SK-N-SH (cell line): ENCODE measurements at regions not wholly inside any gene's neighbourhood (a gene's known extent, or its start where the extent isn't known, plus 50 kb on each side); places are given as distances from the start of the nearest gene placed in this dataset.
"Not testable (repeated sequence)": the region's sequence is repeated elsewhere in the genome, so short reads cannot be mapped to it uniquely, and the experiment has no call there.

Source experiments
- CTCF ChIA-PET: fragments of 300-600, 350-600 bp; formaldehyde crosslinking; extraction: SDS; loops from one replicate; lab custom pipeline; 2021; lab: Yijun Ruan, JAX
- POLR2A ChIA-PET: fragments of 350-600 bp; sonication (Branson Sonifier 250); formaldehyde crosslinking; extraction: SDS; loops from one replicate; lab custom pipeline; 2020; ENCODE audit warnings: antibody characterized with exemption, inconsistent platforms; lab: Yijun Ruan, JAX
- DNase-seq: peaks from one replicate; pipeline ENCODE4 v3.0.0; 2012
- H2AFZ ChIP-seq: fragments of 200-600 bp; sonication (generic); 2 replicates; pipeline ENCODE4 v1.8.1; 2016; ENCODE audit warnings: antibody characterized with exemption, mild to moderate bottlenecking, low read depth
- H3F3A ChIP-seq: fragments of 200-600 bp; sonication (generic); replicated peaks from 2 replicates; pipeline ENCODE3; 2016; ENCODE audit warnings: antibody characterized with exemption, mild to moderate bottlenecking; ENCODE audit not compliant: insufficient read depth
- H3K27ac ChIP-seq, 2 experiments: fragments of 200-500 bp in 1 of 2; fragments of 200-600 bp in 1 of 2; sonication (Bioruptor generic) in 1 of 2; sonication (generic), shearing (Covaris generic) in 1 of 2; 2 replicates each; pipeline versions ENCODE4 v1.5.1 to v1.6.1; 2014 to 2016; ENCODE audit warnings: low read depth in 2 of 2, inconsistent platforms in 1 of 2, low read length in 1 of 2, mild to moderate bottlenecking in 1 of 2, mixed read lengths in 1 of 2
- H3K27me3 ChIP-seq: fragments of 200-600 bp; sonication (generic), shearing (Covaris generic); 2 replicates; pipeline ENCODE4 v1.6.1; 2016; ENCODE audit warnings: mixed run types; ENCODE audit not compliant: insufficient read depth
- H3K36me3 ChIP-seq, 2 experiments: fragments of 200-500 bp in 1 of 2; fragments of 200-600 bp in 1 of 2; sonication (Bioruptor generic) in 1 of 2; sonication (generic) in 1 of 2; replicated peaks in 1 of 2; 2 replicates each; pipeline versions ENCODE3 to v1.5.1; 2014 to 2016; ENCODE audit warnings: low read length in 1 of 2, mild to moderate bottlenecking in 1 of 2; ENCODE audit not compliant: insufficient read depth in 2 of 2, control insufficient read depth in 1 of 2
- H3K4me1 ChIP-seq, 2 experiments: fragments of 200-500 bp in 1 of 2; fragments of 200-600 bp in 1 of 2; sonication (Bioruptor generic) in 1 of 2; sonication (generic), shearing (Covaris generic) in 1 of 2; 2 replicates each; pipeline versions ENCODE4 v1.5.1 to v1.6.1; 2014 to 2016; ENCODE audit warnings: low read depth in 1 of 2, low read length in 1 of 2, mixed run types in 1 of 2; ENCODE audit not compliant: insufficient read depth in 2 of 2, control insufficient read depth in 1 of 2
- H3K4me2 ChIP-seq: fragments of 200-600 bp; sonication (generic), shearing (Covaris generic); 2 replicates; pipeline ENCODE4 v1.6.1; 2017; ENCODE audit warnings: mixed run types
- H3K4me3 ChIP-seq, 2 experiments: fragments of 200-500 bp in 1 of 2; fragments of 200-600 bp in 1 of 2; sonication (Bioruptor generic) in 1 of 2; sonication (generic), shearing (Covaris generic) in 1 of 2; 2 replicates each; pipeline versions ENCODE4 v1.5.1 to v1.8.1; 2014 to 2016; ENCODE audit warnings: low read depth in 2 of 2, inconsistent platforms in 1 of 2, low read length in 1 of 2, mild to moderate bottlenecking in 1 of 2, mixed read lengths in 1 of 2, moderate library complexity in 1 of 2
- H3K79me2 ChIP-seq: fragments of 200-600 bp; sonication (generic); 2 replicates; pipeline ENCODE4 v1.8.1; 2017; ENCODE audit warnings: mild to moderate bottlenecking; ENCODE audit not compliant: insufficient read depth
- H3K9ac ChIP-seq: fragments of 200-600 bp; sonication (generic); 2 replicates; pipeline ENCODE4 v1.6.1; 2017; ENCODE audit warnings: mixed run types
- H3K9me2 ChIP-seq: fragments of 200-600 bp; sonication (generic); 2 replicates; pipeline ENCODE4 v1.6.1; 2017; ENCODE audit warnings: mixed run types
- H3K9me3 ChIP-seq: fragments of 200-600 bp; sonication (generic); 2 replicates; pipeline ENCODE4 v1.6.1; 2017; ENCODE audit warnings: mixed run types, mild to moderate bottlenecking, moderate library complexity
- H4K20me1 ChIP-seq: fragments of 200-600 bp; sonication (generic); 2 replicates; pipeline ENCODE4 v1.6.1; 2017; ENCODE audit warnings: mild to moderate bottlenecking, mixed run types; ENCODE audit not compliant: insufficient read depth
- CHD2 ChIP-seq: fragments of 150-350 bp; IDR thresholded peaks from 2 replicates; pipeline ENCODE4 v1.6.1; 2018; ENCODE audit warnings: low read length; ENCODE audit not compliant: partially characterized antibody
- ELF1 ChIP-seq: IDR thresholded peaks from 2 replicates; pipeline ENCODE4 v1.4.0; 2012
- EP300 ChIP-seq, 2 experiments: IDR thresholded peaks; 2 replicates each; pipeline versions ENCODE4 v1.4.0 to v1.6.1; 2012; ENCODE audit warnings: borderline replicate concordance in 1 of 2, low read depth in 1 of 2, low read length in 1 of 2
- EZH2phosphoT487 ChIP-seq: fragments of 200-600 bp; sonication (generic); IDR thresholded peaks from 2 replicates; pipeline ENCODE4 v1.6.1; 2017; ENCODE audit warnings: low read depth, mixed run types, mild to moderate bottlenecking, antibody characterized with exemption, moderate library complexity, borderline replicate concordance
- FOXJ3 ChIP-seq: sonication (generic); formaldehyde crosslinking; IDR thresholded peaks from 2 replicates; pipeline ENCODE4 v1.5.1; 2020; ENCODE audit warnings: mild to moderate bottlenecking, missing genetic modification reagents
- FOXM1 ChIP-seq: IDR thresholded peaks from 2 replicates; pipeline ENCODE4 v1.4.0; 2012; ENCODE audit warnings: low read depth, mild to moderate bottlenecking
- GABPA ChIP-seq: IDR thresholded peaks from 2 replicates; pipeline ENCODE4 v1.4.0; 2012; ENCODE audit warnings: low read depth, mild to moderate bottlenecking
- IRF3 ChIP-seq: fragments of 150-350 bp; IDR thresholded peaks from 2 replicates; pipeline ENCODE4 v1.6.1; 2016; ENCODE audit warnings: mild to moderate bottlenecking, low read depth, low read length
- JUND ChIP-seq: IDR thresholded peaks from 2 replicates; pipeline ENCODE4 v1.4.0; 2012
- NRF1 ChIP-seq: IDR thresholded peaks from 2 replicates; pipeline ENCODE4 v1.6.1; 2012; ENCODE audit warnings: low read depth, mild to moderate bottlenecking, low read length
- POLR2AphosphoS5 ChIP-seq: IDR thresholded peaks from 2 replicates; pipeline ENCODE4 v1.6.1; 2012; ENCODE audit warnings: low read depth, low read length
- RAD21 ChIP-seq: IDR thresholded peaks from 2 replicates; pipeline ENCODE4 v1.6.1; 2012; ENCODE audit warnings: mild to moderate bottlenecking, low read length
- RCOR1 ChIP-seq: fragments of 150-350 bp; IDR thresholded peaks from 2 replicates; pipeline ENCODE4 v1.6.1; 2017; ENCODE audit warnings: antibody characterized with exemption, low read length
- RFX5 ChIP-seq: IDR thresholded peaks from 2 replicates; pipeline ENCODE4 v1.6.1; 2012; ENCODE audit warnings: mild to moderate bottlenecking, improper control_type of control experiment, low read length
- SMC3 ChIP-seq: IDR thresholded peaks from 2 replicates; pipeline ENCODE4 v1.6.1; 2012; ENCODE audit warnings: low read depth, low read length, improper control_type of control experiment
- TAF1 ChIP-seq: IDR thresholded peaks from 2 replicates; pipeline ENCODE4 v1.6.1; 2012; ENCODE audit warnings: low read depth, mild to moderate bottlenecking, low read length, moderate library complexity, borderline replicate concordance
- TCF12 ChIP-seq: IDR thresholded peaks from 2 replicates; pipeline ENCODE4 v1.4.0; 2012
- TEAD4 ChIP-seq: IDR thresholded peaks from 2 replicates; pipeline ENCODE4 v1.4.0; 2012; ENCODE audit warnings: mild to moderate bottlenecking, borderline replicate concordance; ENCODE audit not compliant: insufficient read depth
- ZBTB33 ChIP-seq: IDR thresholded peaks from 2 replicates; pipeline ENCODE4 v1.4.0; 2012; ENCODE audit warnings: low read depth, borderline replicate concordance
- WGBS: methylation state at CpG from one replicate; pipeline ENCODE4 v1.1.6; 2017; ENCODE audit warnings: low lambda C conversion rate; 5-methylcytosine and 5-hydroxymethylcytosine counted together

GRCh38 chr3:171915275-171915674 is 72.1 kb downstream of the TMEM212 start:
- no peak overlapping the region for H2AFZ ChIP-seq
- no peaks in the 10 kb centered on the region for H3F3A ChIP-seq
- H3K4me1 ChIP-seq: no peaks in the 10 kb centered on the region
- H4K20me1 ChIP-seq: no peaks in the 10 kb centered on the region
- no peak overlapping the region for H3K4me3 ChIP-seq
- DNase-seq: no peak
- no peaks in the 10 kb centered on the region for H3K27me3 ChIP-seq
- no peak overlapping the region for H3K4me2 ChIP-seq
- H3K9me2 ChIP-seq: no peaks in the 10 kb centered on the region
- 41% methylated on average over 1 of the region's 1 CpG for WGBS
- no peak overlapping the region for H3K9ac ChIP-seq
- CTCF ChIA-PET: no interaction called here
- H3K9me3 ChIP-seq: no peaks in the 10 kb centered on the region
- POLR2A ChIA-PET: no interaction called here
- H3K27ac ChIP-seq: no peak overlapping the region
- H3K36me3 ChIP-seq: no peaks in the 10 kb centered on the region
- TF ChIP-seq RCOR1 (no peak), RAD21 (no peak), JUND (no peak), NRF1 (no peak), FOXJ3 (CRISPR knock-in tag) (no peak), GABPA (no peak), EP300 (IDR thresholded peaks at IDR 0.05; ENCODE audit: borderline replicate concordance in 1 of 2, low read depth in 1 of 2, low read length in 1 of 2) (no peak), EZH2phosphoT487 (no peak), SMC3 (no peak), CHD2 (no peak), TEAD4 (no peak), TAF1 (no peak), POLR2AphosphoS5 (no peak), TCF12 (no peak), FOXM1 (no peak)
- H3K79me2 ChIP-seq: no peaks in the 10 kb centered on the region

GRCh38 chr3:171916888-171917287 is 73.7 kb downstream of the TMEM212 start:
- TF ChIP-seq RAD21 (no peak), ELF1 (no peak), RCOR1 (no peak), ZBTB33 (no peak), RFX5 (no peak), IRF3 (no peak), EZH2phosphoT487 (no peak), POLR2AphosphoS5 (no peak), TAF1 (no peak)
- Histone ChIP-seq H3K9me3 (no peaks in the 10 kb centered on the region), H3K4me2 (no peak overlapping the region), H4K20me1 (no peaks in the 10 kb centered on the region), H3K4me3 (no peak overlapping the region), H3K9me2 (no peaks in the 10 kb centered on the region), H3K27ac (no peak overlapping the region), H3K36me3 (no peaks in the 10 kb centered on the region), H3F3A (no peaks in the 10 kb centered on the region), H3K9ac (no peak overlapping the region), H3K79me2 (no peaks in the 10 kb centered on the region), H3K4me1 (no peaks in the 10 kb centered on the region), H2AFZ (no peak overlapping the region), H3K27me3 (no peaks in the 10 kb centered on the region)
- WGBS: 76% methylated on average over 3 of the region's 3 CpGs
- CTCF ChIA-PET: no interaction called here
- no peak for DNase-seq
- POLR2A ChIA-PET: no interaction called here

GRCh38 chr3:171922629-171923028 is 79.5 kb downstream of the TMEM212 start:
- H3K79me2 ChIP-seq, H3K4me1 ChIP-seq, H4K20me1 ChIP-seq, POLR2A ChIA-PET, H3K9ac ChIP-seq, H2AFZ ChIP-seq, H3K4me3 ChIP-seq, CTCF ChIA-PET, H3K36me3 ChIP-seq, H3K4me2 ChIP-seq, H3K9me3 ChIP-seq, H3F3A ChIP-seq, H3K27ac ChIP-seq, DNase-seq, H3K27me3 ChIP-seq, H3K9me2 ChIP-seq: not testable (repeated sequence)
- 5% methylated on average over 1 of the region's 1 CpG for whole genome bisulfite sequencing

GRCh38 chr3:171923668-171924067 is 80.5 kb downstream of the TMEM212 start:
- H3K4me2 ChIP-seq, H4K20me1 ChIP-seq, POLR2A ChIA-PET, H3K9me3 ChIP-seq, H2AFZ ChIP-seq, H3K4me1 ChIP-seq, H3K79me2 ChIP-seq, H3K27me3 ChIP-seq, DNase-seq, H3K27ac ChIP-seq, H3K36me3 ChIP-seq, CTCF ChIA-PET, H3K9ac ChIP-seq, H3F3A ChIP-seq, H3K4me3 ChIP-seq, H3K9me2 ChIP-seq: not testable (repeated sequence)
- WGBS: 16% methylated on average over 2 of the region's 2 CpGs
